IPS DF 4.7 (cell line): ENCODE measurements at regions not wholly inside any gene's neighbourhood (a gene's known extent, or its start where the extent isn't known, plus 50 kb on each side); places are given as distances from the start of the nearest gene placed in this dataset.

Experiments
- DNase-seq: peaks from one replicate; pipeline ENCODE4 v3.0.0-alpha.2; 2013; ENCODE audit warnings: low spot score; ENCODE audit errors: extremely low read depth

- no peak for DNase-seq
Measured at GRCh38 chr22:34702279-34702678, 363.7 kb upstream of the ISX start.

- DNase-seq, result no peak
Measured at GRCh38 chr22:34709641-34710040, 356.3 kb upstream of the ISX start.

- DNase-seq, result no peak
Measured at GRCh38 chr22:34722901-34723300, 343.1 kb upstream of the ISX start.

- DNase-seq, result no peak
Measured at GRCh38 chr22:34736081-34736480, 329.9 kb upstream of the ISX start.

- DNase-seq, result no peak
Measured at GRCh38 chr22:34738661-34739400, 327.1 kb upstream of the ISX start.

- no peak for DNase-seq
Measured at GRCh38 chr22:34743110-34743751, 322.7 kb upstream of the ISX start.

- no peak for DNase-seq
Measured at GRCh38 chr22:34760276-34761008, 305.5 kb upstream of the ISX start.

GRCh38 chr22:34761111-34761510 lies 304.8 kb upstream of the ISX start:
- no peak for DNase-seq

GRCh38 chr22:34763496-34763895 lies 302.5 kb upstream of the ISX start:
- no peak for DNase-seq

GRCh38 chr22:34765115-34765514 lies 300.8 kb upstream of the ISX start:
- no peak for DNase-seq

- no peak for DNase-seq
Measured at GRCh38 chr22:34769361-34769760, 296.6 kb upstream of the ISX start.

GRCh38 chr22:34776817-34777216 lies 289.1 kb upstream of the ISX start:
- DNase-seq, result no peak

GRCh38 chr22:34781681-34782080 lies 284.3 kb upstream of the ISX start:
- DNase-seq, result no peak

GRCh38 chr22:34783436-34783835 lies 282.5 kb upstream of the ISX start:
- DNase-seq, result no peak

GRCh38 chr22:34784056-34784455 lies 281.9 kb upstream of the ISX start:
- no peak for DNase-seq

GRCh38 chr22:34797826-34798225 lies 268.1 kb upstream of the ISX start:
- DNase-seq, result no peak

- no peak for DNase-seq
Measured at GRCh38 chr22:34798605-34799004, 267.4 kb upstream of the ISX start.

- no peak for DNase-seq
Measured at GRCh38 chr22:34800260-34800980, 265.5 kb upstream of the ISX start.

GRCh38 chr22:34801221-34801620 lies 264.7 kb upstream of the ISX start:
- no peak for DNase-seq

- DNase-seq, result no peak
Measured at GRCh38 chr22:34804091-34804490, 261.9 kb upstream of the ISX start.

GRCh38 chr22:34804604-34805003 lies 261.4 kb upstream of the ISX start:
- no peak for DNase-seq

- no peak for DNase-seq
Measured at GRCh38 chr22:34805771-34806170, 260.2 kb upstream of the ISX start.
